Chondrocyte (in vitro differentiated cells): ENCODE measurements at regions not wholly inside any gene's neighbourhood (a gene's known extent, or its start where the extent isn't known, plus 50 kb on each side); places are given as distances from the start of the nearest gene placed in this dataset.
"Not testable (repeated sequence)": the region's sequence is repeated elsewhere in the genome, so short reads cannot be mapped to it uniquely, and the experiment has no call there.

ENCODE experiments used
- DNase-seq: peaks from one replicate; pipeline ENCODE4 v3.0.0; 2021; ENCODE audit warnings: mixed read lengths, low spot score
- H3K27ac Mint-ChIP-seq: one replicate; pipeline ENCODE4 v1.8.0; 2021; ENCODE audit warnings: mild to moderate bottlenecking, moderate library complexity, mixed read lengths; ENCODE audit not compliant: unreplicated experiment
- H3K27me3 Mint-ChIP-seq: 2 replicates; pipeline ENCODE4 v1.8.0; 2021; ENCODE audit warnings: low read depth, mixed read lengths
- H3K36me3 Mint-ChIP-seq: 2 replicates; pipeline ENCODE4 v1.8.0; 2021; ENCODE audit warnings: low read depth, mixed read lengths
- H3K4me1 Mint-ChIP-seq: 2 replicates; pipeline ENCODE4 v1.8.0; 2021; ENCODE audit warnings: low read depth, mild to moderate bottlenecking, mixed read lengths
- H3K4me3 Mint-ChIP-seq: one replicate; pipeline ENCODE4 v1.8.0; 2021; ENCODE audit warnings: mild to moderate bottlenecking, moderate library complexity, mixed read lengths; ENCODE audit not compliant: unreplicated experiment
- H3K9me3 Mint-ChIP-seq: 2 replicates; pipeline ENCODE4 v1.8.0; 2021; ENCODE audit warnings: low read depth, mixed read lengths
- TF ChIP-seq, protein P1 (sequence below): fragments of 200-600 bp; sonication (generic); IDR thresholded peaks from 2 replicates; pipeline ENCODE4 v1.5.0; 2021; ENCODE audit warnings: antibody characterized with exemption, mild to moderate bottlenecking, moderate library complexity

DNA sequence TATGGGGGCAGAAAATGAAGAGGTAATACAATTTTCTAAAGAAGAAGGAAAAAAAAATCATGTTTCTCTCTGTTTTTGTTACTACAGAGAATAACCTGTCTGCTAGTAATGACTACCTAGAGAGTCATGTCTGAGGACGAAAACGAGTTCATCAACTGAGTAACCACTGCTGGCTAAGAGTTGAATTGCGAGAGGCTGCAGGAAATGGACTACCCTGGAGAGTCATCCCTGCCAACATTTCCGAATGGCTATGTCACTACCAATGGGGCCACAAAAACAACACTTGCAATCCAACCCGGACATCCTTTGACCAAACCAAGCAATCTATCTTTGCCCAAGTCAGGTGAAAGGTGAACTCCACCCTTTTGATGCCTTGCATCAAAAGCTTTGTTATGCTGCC is 120.6 kb downstream of the FCRL5 start:
- peaks cover 27% of the 10 kb centered on the region for H3K27me3 Mint-ChIP-seq
- H3K4me3 Mint-ChIP-seq, result no peak overlapping the region
- TF ChIP-seq, protein P1, sequence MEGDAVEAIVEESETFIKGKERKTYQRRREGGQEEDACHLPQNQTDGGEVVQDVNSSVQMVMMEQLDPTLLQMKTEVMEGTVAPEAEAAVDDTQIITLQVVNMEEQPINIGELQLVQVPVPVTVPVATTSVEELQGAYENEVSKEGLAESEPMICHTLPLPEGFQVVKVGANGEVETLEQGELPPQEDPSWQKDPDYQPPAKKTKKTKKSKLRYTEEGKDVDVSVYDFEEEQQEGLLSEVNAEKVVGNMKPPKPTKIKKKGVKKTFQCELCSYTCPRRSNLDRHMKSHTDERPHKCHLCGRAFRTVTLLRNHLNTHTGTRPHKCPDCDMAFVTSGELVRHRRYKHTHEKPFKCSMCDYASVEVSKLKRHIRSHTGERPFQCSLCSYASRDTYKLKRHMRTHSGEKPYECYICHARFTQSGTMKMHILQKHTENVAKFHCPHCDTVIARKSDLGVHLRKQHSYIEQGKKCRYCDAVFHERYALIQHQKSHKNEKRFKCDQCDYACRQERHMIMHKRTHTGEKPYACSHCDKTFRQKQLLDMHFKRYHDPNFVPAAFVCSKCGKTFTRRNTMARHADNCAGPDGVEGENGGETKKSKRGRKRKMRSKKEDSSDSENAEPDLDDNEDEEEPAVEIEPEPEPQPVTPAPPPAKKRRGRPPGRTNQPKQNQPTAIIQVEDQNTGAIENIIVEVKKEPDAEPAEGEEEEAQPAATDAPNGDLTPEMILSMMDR, result no peak
- no peaks in the 10 kb centered on the region for H3K4me1 Mint-ChIP-seq
- DNase-seq, result no peak
- H3K36me3 Mint-ChIP-seq, result no peaks in the 10 kb centered on the region
- no peaks in the 10 kb centered on the region for H3K9me3 Mint-ChIP-seq
- H3K27ac Mint-ChIP-seq, result no peak overlapping the region

DNA sequence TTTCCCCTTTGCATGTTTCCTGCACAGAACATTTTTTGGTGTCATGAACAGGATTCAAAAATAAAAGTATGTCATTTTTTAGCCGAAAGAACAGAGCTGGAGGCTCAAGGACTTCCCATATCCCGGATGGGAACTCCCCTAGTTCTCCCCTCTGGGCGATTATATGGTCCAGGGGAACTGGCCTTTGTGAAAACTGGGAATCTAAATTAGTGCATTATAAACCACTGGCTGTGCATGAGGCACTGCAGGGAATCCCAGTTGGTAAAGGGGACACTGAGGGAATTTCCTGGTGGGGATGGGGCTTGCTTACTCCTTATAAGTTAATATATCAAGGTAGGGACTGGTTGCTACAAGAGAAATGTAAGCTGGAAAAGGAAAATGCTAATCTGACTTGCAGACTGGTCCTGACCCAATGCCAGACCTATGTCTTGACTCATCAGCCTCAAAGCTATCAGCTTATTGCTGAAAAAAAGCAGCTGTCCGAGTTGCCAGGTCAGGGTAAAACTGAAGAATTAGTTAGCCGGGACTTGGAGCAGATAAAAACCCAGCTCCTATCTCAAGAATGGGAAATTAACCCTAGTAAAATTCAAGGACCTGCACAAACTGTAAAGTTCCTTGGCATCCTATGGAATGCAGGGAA is 122.6 kb downstream of the FCRL5 start:
- no peak overlapping the region for H3K4me3 Mint-ChIP-seq
- H3K27me3 Mint-ChIP-seq, result peaks cover 23% of the 10 kb centered on the region
- H3K27ac Mint-ChIP-seq, result no peak overlapping the region
- H3K4me1 Mint-ChIP-seq, result no peaks in the 10 kb centered on the region
- TF ChIP-seq, protein P1, result no peak
- H3K9me3 Mint-ChIP-seq, result no peaks in the 10 kb centered on the region
- DNase-seq, result no peak
- H3K36me3 Mint-ChIP-seq, result no peaks in the 10 kb centered on the region

DNA sequence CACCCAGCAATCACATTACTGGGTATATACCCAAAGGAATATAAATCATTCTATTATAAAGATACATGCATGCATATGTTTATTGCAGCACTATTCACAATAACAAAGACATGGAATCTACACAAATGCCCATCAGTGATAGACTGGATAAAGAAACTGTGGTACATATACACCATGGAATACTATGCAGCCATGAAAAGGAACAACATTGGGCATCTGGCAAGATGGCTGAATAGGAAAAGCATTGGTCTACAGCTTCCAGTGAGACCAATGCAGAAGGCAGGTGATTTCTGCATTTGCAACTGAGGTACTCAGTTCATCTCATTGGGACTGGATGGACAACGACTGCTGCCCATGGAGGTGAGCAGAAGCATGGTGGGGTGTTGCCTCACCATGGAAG is 128.6 kb downstream of the FCRL5 start:
- H3K27me3 Mint-ChIP-seq, H3K4me1 Mint-ChIP-seq, H3K27ac Mint-ChIP-seq: not testable (repeated sequence)

DNA sequence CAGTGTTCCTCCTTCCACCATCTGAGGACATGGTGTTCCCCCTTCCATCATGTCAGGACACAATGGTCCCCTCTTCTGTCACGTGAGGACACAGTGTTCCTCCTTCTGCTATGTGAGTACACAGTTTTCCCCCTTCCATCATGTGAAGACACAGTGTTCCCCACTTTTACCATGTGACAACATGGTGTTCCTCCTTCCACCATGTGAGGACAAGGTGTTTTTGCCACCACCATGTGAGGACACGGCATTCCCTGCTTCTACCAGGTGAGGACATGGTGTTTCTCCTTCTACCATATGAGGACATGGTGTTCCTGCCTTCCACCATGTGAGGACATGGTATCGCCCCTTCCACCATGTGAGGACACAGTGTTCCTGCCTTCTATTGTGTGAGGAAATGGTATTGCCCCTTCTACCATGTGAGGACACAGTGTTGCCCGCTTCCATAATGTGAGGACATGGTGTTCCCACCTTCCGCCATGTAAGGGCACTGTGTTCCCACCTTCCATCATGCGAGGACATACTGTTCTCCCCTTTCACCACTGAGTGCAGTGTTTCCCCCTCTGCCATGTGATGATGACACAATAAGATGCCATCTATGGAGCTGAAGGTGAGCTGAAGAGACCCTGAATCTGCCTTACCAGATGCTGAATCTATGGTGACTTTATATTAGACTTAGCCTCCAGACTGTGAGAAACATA is 132.3 kb downstream of the FCRL5 start:
- no peak for DNase-seq
- Mint-ChIP-seq H3K4me3 (no peak overlapping the region), H3K27ac (no peak overlapping the region), H3K4me1 (no peaks in the 10 kb centered on the region), H3K27me3 (peaks cover 16% of the 10 kb centered on the region), H3K9me3 (no peaks in the 10 kb centered on the region), H3K36me3 (no peaks in the 10 kb centered on the region)
- TF ChIP-seq, protein P1, result no peak

More for the DNA sequence above, 128.6 kb downstream of the FCRL5 start:
- H3K9me3 Mint-ChIP-seq, DNase-seq, H3K36me3 Mint-ChIP-seq, H3K4me3 Mint-ChIP-seq: not testable (repeated sequence)

DNA sequence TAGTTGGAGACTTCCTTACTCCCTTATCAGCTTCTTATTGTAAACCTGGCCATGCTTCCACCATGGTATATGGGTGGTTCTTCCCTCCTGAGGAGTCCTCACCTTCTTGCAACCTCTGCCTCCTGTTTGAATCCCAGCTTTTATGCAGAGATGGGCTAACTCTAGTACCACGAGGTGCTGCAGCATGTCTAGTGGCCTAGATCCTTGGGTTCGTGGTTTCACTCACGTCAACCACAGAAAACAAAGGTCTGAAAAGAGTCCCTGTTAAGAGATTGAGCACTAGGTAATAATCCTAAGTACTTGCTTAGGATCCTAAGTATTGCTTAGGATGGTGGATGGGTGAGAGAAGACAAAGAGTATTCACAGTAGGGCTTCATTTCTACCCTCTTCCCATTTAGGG is 133.7 kb downstream of the FCRL5 start:
- no peaks in the 10 kb centered on the region for H3K9me3 Mint-ChIP-seq
- H3K27me3 Mint-ChIP-seq, result peaks cover 18% of the 10 kb centered on the region
- no peak for DNase-seq
- TF ChIP-seq, protein P1, result no peak
- no peaks in the 10 kb centered on the region for H3K4me1 Mint-ChIP-seq
- H3K36me3 Mint-ChIP-seq, result no peaks in the 10 kb centered on the region
- no peak overlapping the region for H3K27ac Mint-ChIP-seq
- H3K4me3 Mint-ChIP-seq, result no peak overlapping the region

DNA sequence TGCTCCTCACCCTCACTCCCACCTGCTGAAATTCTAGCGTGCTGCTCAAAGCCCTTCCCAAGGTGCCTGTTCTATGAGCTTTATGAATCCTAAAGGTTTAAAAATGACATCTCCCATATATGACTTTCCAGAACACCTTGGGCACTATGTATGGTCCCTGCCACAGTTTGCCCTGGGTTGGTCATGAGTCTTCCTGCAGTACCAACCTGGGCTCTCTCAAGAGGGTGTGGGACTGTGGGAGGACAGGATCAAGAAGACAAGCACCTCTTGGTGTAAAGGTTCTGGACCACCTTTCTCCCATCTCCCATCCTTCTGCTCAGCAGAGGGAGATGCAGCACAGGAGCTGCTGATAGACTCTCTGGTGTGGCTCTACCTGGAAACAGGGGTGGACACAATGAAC is 134.1 kb downstream of the FCRL5 start:
- no peaks in the 10 kb centered on the region for H3K4me1 Mint-ChIP-seq
- no peak for DNase-seq
- no peaks in the 10 kb centered on the region for H3K36me3 Mint-ChIP-seq
- TF ChIP-seq, protein P1, result no peak
- no peak overlapping the region for H3K27ac Mint-ChIP-seq
- H3K27me3 Mint-ChIP-seq, result peaks cover 18% of the 10 kb centered on the region
- no peaks in the 10 kb centered on the region for H3K9me3 Mint-ChIP-seq
- no peak overlapping the region for H3K4me3 Mint-ChIP-seq
